HepG2 (cell line): ENCODE measurements at regions not wholly inside any gene's neighbourhood (a gene's known extent, or its start where the extent isn't known, plus 50 kb on each side); places are given as distances from the start of the nearest gene placed in this dataset.

Experiments used
- GABPA ChIP-seq, 2 experiments: IDR thresholded peaks; 2 replicates each; pipeline ENCODE4 v1.6.1; 2011 to 2016; ENCODE audit warnings: low read depth in 2 of 2, low read length in 1 of 2, missing biosample characterization in 1 of 2, missing genetic modification characterization in 1 of 2
- RAD51 ChIP-seq: fragments of 450-650 bp; IDR thresholded peaks from 2 replicates; pipeline ENCODE4 v1.6.1; 2016; ENCODE audit warnings: borderline replicate concordance
- TEAD2 ChIP-seq: sonication (generic); formaldehyde crosslinking; IDR thresholded peaks from 2 replicates; pipeline ENCODE4 v1.9.0; 2021; ENCODE audit warnings: missing genetic modification reagents
- ZFX ChIP-seq: sonication (generic); formaldehyde crosslinking; IDR thresholded peaks from 2 replicates; pipeline ENCODE4 v1.4.0; 2020; ENCODE audit warnings: mild to moderate bottlenecking, low read depth, missing genetic modification reagents, moderate library complexity
- ZNF652 ChIP-seq: IDR thresholded peaks from 2 replicates; pipeline ENCODE4 v1.6.1; 2016; ENCODE audit warnings: low read depth, borderline replicate concordance
- ZNF777 ChIP-seq: sonication (generic); formaldehyde crosslinking; IDR thresholded peaks from 2 replicates; pipeline ENCODE4 v1.4.0; 2020; ENCODE audit warnings: missing genetic modification reagents
- TF ChIP-seq, protein P1 (sequence below): sonication (generic); formaldehyde crosslinking; IDR thresholded peaks from 2 replicates; pipeline ENCODE4 v1.8.1; 2023; ENCODE audit warnings: mild to moderate bottlenecking, missing genetic modification reagents, borderline replicate concordance
- TF ChIP-seq, protein P2 (sequence below), 2 experiments: fragments of 450-650 bp in 1 of 2; sonication (generic) in 1 of 2; formaldehyde crosslinking; IDR thresholded peaks; 2 replicates each; pipeline versions ENCODE4 v1.5.0 to v1.8.0; 2020 to 2022; ENCODE audit warnings: mild to moderate bottlenecking in 1 of 2, missing genetic modification reagents in 1 of 2
- TF ChIP-seq, protein P3 (sequence below): sonication (generic); formaldehyde crosslinking; IDR thresholded peaks from 2 replicates; pipeline ENCODE4 v1.5.0; 2020; ENCODE audit warnings: mild to moderate bottlenecking, missing genetic modification reagents, moderate library complexity

DNA sequence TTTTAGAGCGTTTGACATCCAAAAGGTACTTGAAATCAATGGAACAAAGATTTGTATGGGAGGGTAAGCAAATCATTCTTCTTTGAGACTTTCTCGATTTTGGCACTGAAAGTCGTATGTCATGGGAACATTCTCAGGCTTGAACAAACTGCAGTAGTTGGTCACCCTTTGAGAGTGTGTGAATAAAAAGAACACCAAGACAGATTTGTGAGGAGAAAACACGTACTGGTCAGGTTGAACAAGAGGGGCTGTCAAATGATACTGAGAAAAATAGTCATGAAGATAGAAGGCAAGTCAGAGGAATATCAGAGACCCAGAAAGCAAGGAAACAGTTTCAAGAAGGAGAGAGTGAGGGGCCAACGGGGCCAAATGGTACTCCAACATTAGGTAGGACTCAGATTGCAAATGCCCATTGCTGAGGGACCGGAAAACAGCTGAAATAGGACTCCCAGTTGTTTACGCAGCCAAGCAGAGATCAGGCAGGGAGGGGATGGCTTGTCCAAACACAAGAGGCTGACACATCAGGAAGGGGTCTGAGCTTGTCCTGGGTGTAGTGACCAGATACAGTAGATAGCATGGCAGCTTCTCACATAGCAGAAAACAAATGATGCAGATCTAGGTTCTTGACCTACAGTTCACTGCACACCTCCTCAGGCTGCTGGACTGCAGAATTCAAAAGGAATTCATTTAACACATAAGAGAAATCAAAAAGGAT, 74.5 kb upstream of the MYOCD start:
- TF ChIP-seq ZNF777 (CRISPR knock-in tag), result no peak
- no peak for TF ChIP-seq ZFX (CRISPR knock-in tag)
- TF ChIP-seq, protein P1, sequence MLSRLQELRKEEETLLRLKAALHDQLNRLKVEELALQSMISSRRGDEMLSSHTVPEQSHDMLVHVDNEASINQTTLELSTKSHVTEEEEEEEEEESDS (CRISPR knock-in tag), result no peak
- no peak for TF ChIP-seq RAD51
- TF ChIP-seq, protein P2, sequence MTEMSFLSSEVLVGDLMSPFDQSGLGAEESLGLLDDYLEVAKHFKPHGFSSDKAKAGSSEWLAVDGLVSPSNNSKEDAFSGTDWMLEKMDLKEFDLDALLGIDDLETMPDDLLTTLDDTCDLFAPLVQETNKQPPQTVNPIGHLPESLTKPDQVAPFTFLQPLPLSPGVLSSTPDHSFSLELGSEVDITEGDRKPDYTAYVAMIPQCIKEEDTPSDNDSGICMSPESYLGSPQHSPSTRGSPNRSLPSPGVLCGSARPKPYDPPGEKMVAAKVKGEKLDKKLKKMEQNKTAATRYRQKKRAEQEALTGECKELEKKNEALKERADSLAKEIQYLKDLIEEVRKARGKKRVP (CRISPR knock-in tag; IDR thresholded peaks at IDR 0.05), result no peak
- TF ChIP-seq, protein P3, sequence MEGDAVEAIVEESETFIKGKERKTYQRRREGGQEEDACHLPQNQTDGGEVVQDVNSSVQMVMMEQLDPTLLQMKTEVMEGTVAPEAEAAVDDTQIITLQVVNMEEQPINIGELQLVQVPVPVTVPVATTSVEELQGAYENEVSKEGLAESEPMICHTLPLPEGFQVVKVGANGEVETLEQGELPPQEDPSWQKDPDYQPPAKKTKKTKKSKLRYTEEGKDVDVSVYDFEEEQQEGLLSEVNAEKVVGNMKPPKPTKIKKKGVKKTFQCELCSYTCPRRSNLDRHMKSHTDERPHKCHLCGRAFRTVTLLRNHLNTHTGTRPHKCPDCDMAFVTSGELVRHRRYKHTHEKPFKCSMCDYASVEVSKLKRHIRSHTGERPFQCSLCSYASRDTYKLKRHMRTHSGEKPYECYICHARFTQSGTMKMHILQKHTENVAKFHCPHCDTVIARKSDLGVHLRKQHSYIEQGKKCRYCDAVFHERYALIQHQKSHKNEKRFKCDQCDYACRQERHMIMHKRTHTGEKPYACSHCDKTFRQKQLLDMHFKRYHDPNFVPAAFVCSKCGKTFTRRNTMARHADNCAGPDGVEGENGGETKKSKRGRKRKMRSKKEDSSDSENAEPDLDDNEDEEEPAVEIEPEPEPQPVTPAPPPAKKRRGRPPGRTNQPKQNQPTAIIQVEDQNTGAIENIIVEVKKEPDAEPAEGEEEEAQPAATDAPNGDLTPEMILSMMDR (CRISPR knock-in tag), result no peak
- TF ChIP-seq ZNF652 (CRISPR knock-in tag), result no peak
- no peak for TF ChIP-seq GABPA (IDR thresholded peaks at IDR 0.05; ENCODE audit: low read depth, low read length)
- TF ChIP-seq GABPA (CRISPR knock-in tag; IDR thresholded peaks at IDR 0.05; ENCODE audit: low read depth), result no peak
- no peak for TF ChIP-seq TEAD2 (CRISPR knock-in tag)
